Epithelial cell of prostate (primary cell): ENCODE measurements at regions not wholly inside any gene's neighbourhood (a gene's known extent, or its start where the extent isn't known, plus 50 kb on each side); places are given as distances from the start of the nearest gene placed in this dataset.

Source experiments
- DNase-seq: peaks from one replicate; pipeline ENCODE4 v3.0.0-alpha.2; 2011; ENCODE audit warnings: low read depth, low spot score
- H3K27ac ChIP-seq: fragments of 450-650 bp; 2 replicates; pipeline ENCODE4 v1.5.1; 2017; ENCODE audit warnings: mild to moderate bottlenecking

GRCh38 chr13:52975969-52976368, 52.6 kb upstream of the OLFM4 start:
- no peak overlapping the region for H3K27ac ChIP-seq
- no peak for DNase-seq

DNA sequence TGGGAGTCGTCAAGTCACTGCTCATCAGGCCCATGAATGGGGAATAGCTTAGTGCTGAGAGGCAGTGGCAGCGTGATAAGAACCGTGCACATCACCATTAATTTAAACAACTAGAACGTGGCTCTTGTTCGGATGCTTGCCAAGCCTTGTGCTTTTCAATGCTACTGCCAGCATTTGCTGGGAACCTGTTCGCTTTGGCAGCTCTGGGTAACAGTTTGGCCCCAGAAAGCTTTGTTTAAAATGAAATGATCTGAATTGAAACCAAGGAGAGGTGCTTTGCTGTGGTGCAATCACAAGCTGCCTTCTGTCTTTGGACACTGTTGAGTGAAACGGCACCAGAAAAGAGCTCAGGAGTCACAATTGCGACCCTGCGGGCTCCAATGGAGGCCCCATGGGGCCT, 53.5 kb upstream of the OLFM4 start:
- H3K27ac ChIP-seq: no peak overlapping the region
- no peak for DNase-seq

DNA sequence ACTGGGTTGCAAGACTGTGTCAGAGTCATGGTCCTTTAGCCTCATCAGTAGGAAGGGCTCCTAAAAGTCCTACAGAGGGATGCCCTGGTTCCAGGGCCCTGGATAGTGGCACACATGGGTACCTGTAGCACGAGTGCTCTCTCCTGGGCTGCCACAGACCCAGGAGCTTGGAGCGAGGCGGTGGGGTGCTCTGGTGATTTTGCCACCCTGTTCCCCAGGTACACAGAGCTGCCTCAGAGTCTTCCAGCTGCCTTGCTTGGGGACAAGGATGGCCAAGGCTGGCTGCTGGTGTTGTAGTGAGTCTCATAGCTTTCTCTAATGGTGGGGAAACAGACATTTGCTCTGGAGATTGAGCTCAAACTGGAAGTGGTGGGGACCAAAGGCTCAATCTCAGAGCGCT, 53.9 kb upstream of the OLFM4 start:
- DNase-seq: no peak
- no peak overlapping the region for H3K27ac ChIP-seq

- H3K27ac ChIP-seq: no peak overlapping the region
- DNase-seq: no peak
Measured at GRCh38 chr13:52969373-52969772, 59.2 kb upstream of the OLFM4 start.

- DNase-seq: peak; percentile 29
- H3K27ac ChIP-seq: no peak overlapping the region
Measured at GRCh38 chr13:52968074-52968700, 60.4 kb upstream of the OLFM4 start.

- H3K27ac ChIP-seq: no peak overlapping the region
- no peak for DNase-seq
Measured at GRCh38 chr13:52961987-52962386, 66.6 kb upstream of the OLFM4 start.

GRCh38 chr13:52961256-52961910, 67.2 kb upstream of the OLFM4 start:
- no peak for DNase-seq
- no peak overlapping the region for H3K27ac ChIP-seq

GRCh38 chr13:52955472-52955874, 73.1 kb upstream of the OLFM4 start:
- H3K27ac ChIP-seq: no peak overlapping the region
- DNase-seq: no peak

DNA sequence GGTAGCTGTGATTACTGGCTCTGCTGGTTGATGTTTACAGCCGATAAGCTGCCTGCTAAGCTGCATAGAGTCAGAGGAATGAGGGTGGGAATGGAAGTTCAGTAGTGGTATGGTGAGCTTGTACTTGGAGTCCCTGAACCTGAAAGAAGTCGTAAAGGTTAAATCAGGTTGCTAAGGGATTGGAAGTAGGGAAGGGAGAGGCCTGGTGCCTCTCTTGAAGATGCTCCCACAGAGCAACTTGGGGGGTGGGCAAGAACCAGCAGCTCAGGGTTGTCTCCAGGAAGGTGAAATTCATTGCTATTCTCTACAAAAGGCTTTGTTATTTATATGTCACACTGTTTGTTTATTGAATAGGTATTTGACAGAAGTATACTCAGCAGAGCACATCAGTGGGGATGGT, 73.8 kb upstream of the OLFM4 start:
- no peak for DNase-seq
- no peak overlapping the region for H3K27ac ChIP-seq

DNA sequence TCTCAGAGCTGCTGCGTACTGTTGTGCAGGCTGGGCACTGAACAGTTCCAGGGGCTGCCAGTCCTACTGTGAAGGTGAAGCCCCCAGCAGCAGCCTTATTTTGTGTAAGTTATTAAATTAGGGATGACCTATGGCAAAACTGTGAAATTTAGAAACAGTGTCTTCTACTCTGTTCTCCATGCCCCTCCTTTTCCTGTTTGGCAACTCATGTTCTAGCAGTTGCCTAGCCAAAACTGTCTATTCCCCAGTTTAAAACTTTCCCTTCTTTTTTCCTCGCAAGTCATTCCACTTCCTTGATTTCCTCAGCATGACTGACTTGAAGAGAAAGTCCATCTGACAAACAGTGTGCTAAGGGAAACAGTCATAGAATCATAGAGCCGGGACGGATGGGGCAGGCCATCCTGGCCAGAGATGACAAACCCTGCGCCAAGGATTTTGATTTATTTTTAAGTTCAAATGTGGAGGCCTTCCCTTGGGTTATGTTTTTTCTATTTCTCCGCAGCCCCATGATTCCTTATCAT, 78.1 kb upstream of the OLFM4 start:
- no peak for DNase-seq

GRCh38 chr13:52949742-52950141, 78.9 kb upstream of the OLFM4 start:
- DNase-seq: no peak
- H3K27ac ChIP-seq: no peak overlapping the region

More for the DNA sequence above, 78.1 kb upstream of the OLFM4 start:
- no peak overlapping the region for H3K27ac ChIP-seq

DNA sequence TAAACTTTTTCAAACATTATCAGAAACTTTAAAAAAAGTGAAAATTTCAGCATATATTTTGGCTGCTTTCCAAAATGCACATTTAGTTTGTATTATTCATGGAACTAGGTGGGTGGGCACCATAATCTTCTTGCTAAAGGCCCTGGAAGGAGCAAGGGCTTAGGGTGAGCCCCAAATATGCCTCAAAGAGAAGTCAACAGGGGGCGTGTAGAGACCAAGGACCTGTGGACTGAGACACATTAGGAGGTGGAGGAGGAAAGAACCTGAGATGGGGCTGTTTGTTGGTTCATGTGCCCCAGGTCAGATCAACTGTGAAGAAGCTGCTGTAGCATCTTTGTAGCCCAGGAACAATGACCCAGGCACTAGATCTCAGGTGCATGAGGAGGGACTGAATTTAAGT, 79.6 kb upstream of the OLFM4 start:
- no peak overlapping the region for H3K27ac ChIP-seq
- DNase-seq: no peak

- H3K27ac ChIP-seq: no peak overlapping the region
- no peak for DNase-seq
Measured at GRCh38 chr13:52947921-52948373, 80.7 kb upstream of the OLFM4 start.

DNA sequence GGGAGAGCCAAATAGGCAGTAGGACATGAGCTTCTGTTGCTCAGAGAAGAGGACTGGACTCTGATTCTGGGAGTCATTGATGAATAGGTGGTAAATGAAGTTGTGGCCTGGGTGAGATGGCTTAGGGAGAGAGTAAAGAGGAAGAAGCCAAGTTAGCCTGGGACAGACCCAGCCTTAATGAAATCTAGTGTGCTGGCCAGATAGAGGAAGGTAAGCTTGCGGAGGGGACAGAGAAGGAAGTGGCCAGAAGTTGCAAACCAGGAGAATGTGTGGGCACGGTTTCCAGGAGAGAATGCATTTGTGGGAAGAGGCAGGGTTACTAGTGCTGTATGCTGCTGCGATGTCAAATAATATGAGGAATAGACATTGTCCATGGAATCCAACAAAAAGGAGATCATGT, 83.3 kb upstream of the OLFM4 start:
- DNase-seq: no peak
- no peak overlapping the region for H3K27ac ChIP-seq

- H3K27ac ChIP-seq: no peak overlapping the region
- DNase-seq: no peak
Measured at GRCh38 chr13:52944697-52945096, 83.9 kb upstream of the OLFM4 start.

GRCh38 chr13:52938065-52938464, 89.6 kb upstream of the PCDH8 start:
- H3K27ac ChIP-seq: no peak overlapping the region
- DNase-seq: no peak

DNA sequence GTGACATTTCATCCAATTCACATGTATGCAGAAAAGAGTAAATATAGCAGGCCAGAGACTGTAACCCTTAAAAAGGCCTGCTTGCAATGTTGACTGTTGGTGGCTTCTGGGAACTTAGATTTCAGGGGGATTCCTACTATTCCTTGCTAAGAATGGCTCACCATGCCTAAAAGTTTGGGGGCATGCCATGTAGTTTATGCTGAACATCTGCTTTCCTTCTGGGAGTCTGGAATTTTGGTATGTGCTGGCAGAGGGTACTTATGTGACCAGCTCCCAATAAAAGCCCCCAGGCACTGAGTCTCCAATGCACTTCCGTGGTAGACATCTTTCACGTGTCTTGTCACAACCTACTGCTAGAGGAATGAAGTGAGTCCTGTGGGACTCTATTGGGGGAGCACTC, 88.4 kb upstream of the PCDH8 start:
- H3K27ac ChIP-seq: no peak overlapping the region
- no peak for DNase-seq

GRCh38 chr13:52934258-52934657, 85.8 kb upstream of the PCDH8 start:
- no peak for DNase-seq
- no peak overlapping the region for H3K27ac ChIP-seq

DNA sequence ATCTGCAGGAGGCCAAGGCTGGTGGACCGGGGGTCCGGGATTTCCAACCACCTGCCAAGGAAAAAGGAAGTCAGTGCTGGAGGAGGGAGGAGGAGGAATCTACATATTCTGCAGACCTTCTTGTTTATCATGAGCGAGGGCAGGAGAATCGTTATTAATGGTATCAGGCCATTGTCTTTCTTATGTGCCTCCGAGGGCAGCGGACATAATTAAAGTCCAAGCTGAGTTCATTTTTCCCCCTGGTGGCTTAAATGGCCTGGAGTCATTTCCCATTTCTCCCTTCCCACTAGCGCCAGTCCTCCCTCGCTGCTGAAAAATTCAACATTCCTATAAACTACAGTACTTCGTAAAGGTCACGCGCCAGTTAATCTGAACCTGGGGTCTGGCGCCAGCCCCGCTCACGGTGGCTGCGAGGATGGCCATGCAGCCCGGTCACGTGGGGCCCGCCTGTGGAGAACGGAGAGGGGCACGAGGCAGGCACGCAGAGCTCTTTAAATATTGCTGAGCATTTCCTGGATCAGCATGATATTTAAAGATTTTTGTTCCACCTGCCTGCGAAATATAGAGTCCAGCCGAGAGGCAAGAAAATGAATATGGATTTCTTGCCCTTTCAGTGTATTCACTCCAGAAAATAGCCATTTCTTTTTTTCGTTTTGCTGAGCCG, 85.2 kb upstream of the PCDH8 start:
- DNase-seq: no peak
- H3K27ac ChIP-seq: no peak overlapping the region

DNA sequence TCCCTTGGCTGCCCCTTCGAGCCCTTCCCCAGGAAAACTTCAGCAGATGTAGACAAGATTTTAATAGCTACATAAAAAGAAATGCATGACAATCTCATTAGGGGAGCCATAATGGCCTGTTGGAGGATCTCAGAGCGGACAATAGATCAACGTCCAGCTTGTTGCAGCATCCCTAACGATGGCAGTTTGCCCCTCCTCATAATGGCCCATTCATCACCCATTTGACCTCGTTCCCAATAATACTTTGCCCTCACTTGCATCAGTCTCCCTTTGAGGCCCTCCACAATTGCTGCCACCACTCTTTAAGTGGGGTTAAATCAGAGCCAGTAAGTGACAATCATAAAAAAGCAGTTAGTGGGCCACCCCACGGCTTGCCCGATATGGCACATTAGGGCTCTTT, 84.7 kb upstream of the PCDH8 start:
- no peak for DNase-seq
- no peak overlapping the region for H3K27ac ChIP-seq

GRCh38 chr13:52932649-52933048, 84.2 kb upstream of the PCDH8 start:
- DNase-seq: no peak
- no peak overlapping the region for H3K27ac ChIP-seq
